ENCODE measurements at regions not wholly inside any gene's neighbourhood (a gene's known extent, or its start where the extent isn't known, plus 50 kb on each side); places are given as distances from the start of the nearest gene placed in this dataset.

DNA sequence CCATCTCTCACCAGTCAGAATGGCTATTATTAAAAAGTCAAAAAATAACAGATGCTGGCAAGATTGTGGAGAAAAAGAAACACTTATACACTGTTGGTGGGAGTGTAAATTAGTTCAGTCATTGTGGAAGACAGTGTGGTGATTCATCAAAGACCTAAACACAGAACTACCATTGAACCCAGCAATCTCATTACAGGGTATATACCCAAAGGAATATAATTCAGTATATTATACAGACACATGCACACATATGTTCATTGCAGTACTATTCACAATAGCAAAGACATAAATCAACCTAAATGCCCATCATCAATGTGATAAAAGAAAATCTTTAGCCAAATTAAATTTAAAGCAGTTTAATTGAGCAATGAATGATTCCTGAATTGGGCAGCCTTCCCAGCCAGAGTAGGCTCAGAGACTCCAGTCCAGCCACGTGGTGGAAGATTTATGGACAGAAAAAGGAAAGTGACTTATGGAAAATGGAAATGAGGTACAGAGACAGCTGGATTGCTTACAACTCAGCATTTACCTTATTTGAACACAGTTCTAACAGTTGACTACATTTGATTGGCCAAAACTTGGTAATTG is 377.1 kb upstream of the SLC39A10 start:
- BruUV-seq (replicated peaks), result no TSS peak
- no peaks in the 10 kb centered on the region for H3K4me1 ChIP-seq (ENCODE audit: control insufficient read depth, insufficient read depth, low read length)
- H3K36me3 ChIP-seq (ENCODE audit: control insufficient read depth in 2 of 2, insufficient read depth in 2 of 2, low read length in 1 of 2), result no peaks in the 10 kb centered on the region
- intact Hi-C loops (cut with micrococcal nuclease; ENCODE audit: unreplicated experiment), result no loop called here
- DNase-seq (ENCODE audit: low read depth, low spot score), result no peak
- RAD21 ChIA-PET (ENCODE audit: unreplicated experiment), result no interaction called here
- in situ Hi-C loops (cut with MboI), result no loop called here
- no peak overlapping the region for H3K9ac ChIP-seq (ENCODE audit: control insufficient read depth, insufficient read depth, low read length)
- H3K27me3 ChIP-seq (replicated peaks in 1 of 2; ENCODE audit: control insufficient read depth in 2 of 2, insufficient read depth in 2 of 2, low read length in 1 of 2), result no peaks in the 10 kb centered on the region
- H3K79me2 ChIP-seq (ENCODE audit: control insufficient read depth, insufficient read depth, low read length), result no peaks in the 10 kb centered on the region
- no peak overlapping the region for H3K4me2 ChIP-seq (ENCODE audit: control insufficient read depth, insufficient read depth)
- FAIRE-seq, result no peak
- ATAC-seq, result no peak
- POLR2A ChIA-PET, result no interaction called here
- H3K9me3 ChIP-seq (replicated peaks; ENCODE audit: control insufficient read depth, insufficient read depth, low read length), result no peaks in the 10 kb centered on the region
- no peak overlapping the region for H3K27ac ChIP-seq (ENCODE audit: control insufficient read depth, insufficient read depth)
- H3K4me3 ChIP-seq, result no peak overlapping the region
- no peak overlapping the region for H2AFZ ChIP-seq (ENCODE audit: control insufficient read depth, low read depth, low read length)
- H4K20me1 ChIP-seq (ENCODE audit: control insufficient read depth, insufficient read depth), result no peaks in the 10 kb centered on the region
- WGBS (ENCODE audit: insufficient coverage, insufficient replicate concordance, low lambda C conversion rate, missing lambda C conversion rate), result 9% methylated on average over 1 of the region's 1 CpG
- SMC1A ChIA-PET (ENCODE audit: uncharacterized antibody, unreplicated experiment), result interaction anchor here (0.6 to 1.3 kb wide), 2 partner anchors 9 to 118 kb away, joined by 3 to 4 read pairs; no protein-coding TSS in a partner anchor
- CTCF ChIA-PET, result no interaction called here
- no peak for TF ChIP-seq MTA2 (IDR thresholded peaks at IDR 0.05; ENCODE audit: low read depth)
- TF ChIP-seq, protein P1, sequence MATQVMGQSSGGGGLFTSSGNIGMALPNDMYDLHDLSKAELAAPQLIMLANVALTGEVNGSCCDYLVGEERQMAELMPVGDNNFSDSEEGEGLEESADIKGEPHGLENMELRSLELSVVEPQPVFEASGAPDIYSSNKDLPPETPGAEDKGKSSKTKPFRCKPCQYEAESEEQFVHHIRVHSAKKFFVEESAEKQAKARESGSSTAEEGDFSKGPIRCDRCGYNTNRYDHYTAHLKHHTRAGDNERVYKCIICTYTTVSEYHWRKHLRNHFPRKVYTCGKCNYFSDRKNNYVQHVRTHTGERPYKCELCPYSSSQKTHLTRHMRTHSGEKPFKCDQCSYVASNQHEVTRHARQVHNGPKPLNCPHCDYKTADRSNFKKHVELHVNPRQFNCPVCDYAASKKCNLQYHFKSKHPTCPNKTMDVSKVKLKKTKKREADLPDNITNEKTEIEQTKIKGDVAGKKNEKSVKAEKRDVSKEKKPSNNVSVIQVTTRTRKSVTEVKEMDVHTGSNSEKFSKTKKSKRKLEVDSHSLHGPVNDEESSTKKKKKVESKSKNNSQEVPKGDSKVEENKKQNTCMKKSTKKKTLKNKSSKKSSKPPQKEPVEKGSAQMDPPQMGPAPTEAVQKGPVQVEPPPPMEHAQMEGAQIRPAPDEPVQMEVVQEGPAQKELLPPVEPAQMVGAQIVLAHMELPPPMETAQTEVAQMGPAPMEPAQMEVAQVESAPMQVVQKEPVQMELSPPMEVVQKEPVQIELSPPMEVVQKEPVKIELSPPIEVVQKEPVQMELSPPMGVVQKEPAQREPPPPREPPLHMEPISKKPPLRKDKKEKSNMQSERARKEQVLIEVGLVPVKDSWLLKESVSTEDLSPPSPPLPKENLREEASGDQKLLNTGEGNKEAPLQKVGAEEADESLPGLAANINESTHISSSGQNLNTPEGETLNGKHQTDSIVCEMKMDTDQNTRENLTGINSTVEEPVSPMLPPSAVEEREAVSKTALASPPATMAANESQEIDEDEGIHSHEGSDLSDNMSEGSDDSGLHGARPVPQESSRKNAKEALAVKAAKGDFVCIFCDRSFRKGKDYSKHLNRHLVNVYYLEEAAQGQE (IDR thresholded peaks at IDR 0.05; ENCODE audit: low read depth, low read length), result no peak
- TF ChIP-seq IKZF2 (IDR thresholded peaks at IDR 0.05), result no peak
- TF ChIP-seq ZNF217 (IDR thresholded peaks at IDR 0.05), result no peak
- no peak for TF ChIP-seq EGR1 (IDR thresholded peaks at IDR 0.05; ENCODE audit: borderline replicate concordance in 1 of 2, low read depth in 2 of 2, low read length in 2 of 2)
- no peak for TF ChIP-seq YY1 (IDR thresholded peaks at IDR 0.05; ENCODE audit: low read depth, low read length)
- TF ChIP-seq IKZF1 (conservative IDR thresholded peaks at IDR 0.05), result no peak
- no peak for TF ChIP-seq IRF4 (IDR thresholded peaks at IDR 0.05; ENCODE audit: low read depth, low read length)
- no peak for TF ChIP-seq EZH2 (IDR thresholded peaks at IDR 0.05; ENCODE audit: borderline replicate concordance, control insufficient read depth, low read depth, low read length)
- TF ChIP-seq GATAD2B (conservative IDR thresholded peaks at IDR 0.05; ENCODE audit: low read depth), result no peak
- no peak for TF ChIP-seq ATF7 (IDR thresholded peaks at IDR 0.05; ENCODE audit: low read depth)
- TF ChIP-seq NFYA (IDR thresholded peaks at IDR 0.05; ENCODE audit: borderline replicate concordance, low read depth, low read length), result no peak
- TF ChIP-seq, protein P2, sequence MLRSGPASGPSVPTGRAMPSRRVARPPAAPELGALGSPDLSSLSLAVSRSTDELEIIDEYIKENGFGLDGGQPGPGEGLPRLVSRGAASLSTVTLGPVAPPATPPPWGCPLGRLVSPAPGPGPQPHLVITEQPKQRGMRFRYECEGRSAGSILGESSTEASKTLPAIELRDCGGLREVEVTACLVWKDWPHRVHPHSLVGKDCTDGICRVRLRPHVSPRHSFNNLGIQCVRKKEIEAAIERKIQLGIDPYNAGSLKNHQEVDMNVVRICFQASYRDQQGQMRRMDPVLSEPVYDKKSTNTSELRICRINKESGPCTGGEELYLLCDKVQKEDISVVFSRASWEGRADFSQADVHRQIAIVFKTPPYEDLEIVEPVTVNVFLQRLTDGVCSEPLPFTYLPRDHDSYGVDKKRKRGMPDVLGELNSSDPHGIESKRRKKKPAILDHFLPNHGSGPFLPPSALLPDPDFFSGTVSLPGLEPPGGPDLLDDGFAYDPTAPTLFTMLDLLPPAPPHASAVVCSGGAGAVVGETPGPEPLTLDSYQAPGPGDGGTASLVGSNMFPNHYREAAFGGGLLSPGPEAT (IDR thresholded peaks at IDR 0.05; ENCODE audit: low read depth), result no peak
- TF ChIP-seq, protein P3, sequence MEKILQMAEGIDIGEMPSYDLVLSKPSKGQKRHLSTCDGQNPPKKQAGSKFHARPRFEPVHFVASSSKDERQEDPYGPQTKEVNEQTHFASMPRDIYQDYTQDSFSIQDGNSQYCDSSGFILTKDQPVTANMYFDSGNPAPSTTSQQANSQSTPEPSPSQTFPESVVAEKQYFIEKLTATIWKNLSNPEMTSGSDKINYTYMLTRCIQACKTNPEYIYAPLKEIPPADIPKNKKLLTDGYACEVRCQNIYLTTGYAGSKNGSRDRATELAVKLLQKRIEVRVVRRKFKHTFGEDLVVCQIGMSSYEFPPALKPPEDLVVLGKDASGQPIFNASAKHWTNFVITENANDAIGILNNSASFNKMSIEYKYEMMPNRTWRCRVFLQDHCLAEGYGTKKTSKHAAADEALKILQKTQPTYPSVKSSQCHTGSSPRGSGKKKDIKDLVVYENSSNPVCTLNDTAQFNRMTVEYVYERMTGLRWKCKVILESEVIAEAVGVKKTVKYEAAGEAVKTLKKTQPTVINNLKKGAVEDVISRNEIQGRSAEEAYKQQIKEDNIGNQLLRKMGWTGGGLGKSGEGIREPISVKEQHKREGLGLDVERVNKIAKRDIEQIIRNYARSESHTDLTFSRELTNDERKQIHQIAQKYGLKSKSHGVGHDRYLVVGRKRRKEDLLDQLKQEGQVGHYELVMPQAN (conservative IDR thresholded peaks at IDR 0.05), result no peak
- TF ChIP-seq, protein P4, sequence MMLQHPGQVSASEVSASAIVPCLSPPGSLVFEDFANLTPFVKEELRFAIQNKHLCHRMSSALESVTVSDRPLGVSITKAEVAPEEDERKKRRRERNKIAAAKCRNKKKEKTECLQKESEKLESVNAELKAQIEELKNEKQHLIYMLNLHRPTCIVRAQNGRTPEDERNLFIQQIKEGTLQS (IDR thresholded peaks at IDR 0.05; ENCODE audit: borderline replicate concordance, extremely low read depth, low read depth, low read length), result no peak
- TF ChIP-seq CEBPB (IDR thresholded peaks at IDR 0.05; ENCODE audit: borderline replicate concordance in 1 of 2, low read depth in 2 of 2, low read length in 2 of 2), result no peak
- TF ChIP-seq SIX5 (IDR thresholded peaks at IDR 0.05; ENCODE audit: low read depth, low read length, severe bottlenecking), result no peak

Data from GM12878 (cell line).